ENCODE measurements at regions not wholly inside any gene's neighbourhood (a gene's known extent, or its start where the extent isn't known, plus 50 kb on each side); places are given as distances from the start of the nearest gene placed in this dataset.

- DNase-seq, result no peak
These were observed 263.4 kb downstream of the MRTFB start for GRCh38 chr16:14334366-14335080.

- peak in 1 of 2 experiments; percentile 5 for DNase-seq
These were observed 262.2 kb downstream of the MRTFB start for GRCh38 chr16:14333361-14333760.

GRCh38 chr16:14331020-14331419 is 259.9 kb downstream of the MRTFB start:
- DNase-seq, result no peak

- DNase-seq, result no peak
These were observed 258.7 kb downstream of the MRTFB start for GRCh38 chr16:14329727-14330350.

DNA sequence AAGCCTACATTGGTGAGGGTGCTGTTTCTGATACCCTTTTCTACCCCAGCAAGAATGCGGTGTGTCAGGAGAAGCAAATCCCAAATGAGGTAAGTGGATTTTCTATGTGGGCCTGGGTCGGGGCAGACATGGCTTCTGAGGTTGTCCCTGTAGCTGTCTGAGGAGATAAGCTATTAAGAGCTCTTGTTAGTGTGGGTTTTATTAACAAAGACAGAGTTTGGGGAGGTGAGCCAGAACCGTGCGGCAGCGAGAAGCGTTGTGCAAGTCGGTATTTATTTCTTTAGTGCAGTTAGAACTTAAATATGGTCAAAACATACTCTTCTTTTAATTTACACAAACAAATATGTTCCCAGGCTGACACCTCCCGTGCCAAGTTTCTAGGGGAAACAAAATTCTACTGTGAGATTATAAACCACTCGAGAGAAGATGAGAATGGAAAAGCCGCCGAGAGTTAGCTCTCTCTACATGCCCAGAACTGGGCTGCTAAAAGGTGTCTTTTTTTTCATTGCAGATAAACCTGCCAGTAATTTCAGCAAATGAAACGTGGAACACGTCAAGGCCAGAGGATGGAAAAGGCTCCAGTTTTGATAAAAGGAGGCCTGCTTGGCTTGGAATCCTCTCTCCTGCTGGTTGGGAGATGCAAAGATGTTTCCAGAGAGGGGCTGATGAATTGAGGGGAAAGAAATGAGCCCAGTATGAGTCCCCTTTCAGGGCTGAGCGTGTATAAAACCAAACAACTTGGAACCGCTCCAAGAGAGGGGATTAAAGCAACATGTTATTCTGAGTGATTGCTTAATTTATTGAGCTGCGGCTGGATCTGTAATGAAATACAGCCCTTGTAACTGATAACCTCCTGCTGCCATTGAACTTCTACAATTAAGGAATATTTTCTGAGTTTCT is 254.6 kb downstream of the MRTFB start:
- DNase-seq, result no peak

GRCh38 chr16:14324581-14324980 is 253.5 kb downstream of the MRTFB start:
- no peak for DNase-seq

DNA sequence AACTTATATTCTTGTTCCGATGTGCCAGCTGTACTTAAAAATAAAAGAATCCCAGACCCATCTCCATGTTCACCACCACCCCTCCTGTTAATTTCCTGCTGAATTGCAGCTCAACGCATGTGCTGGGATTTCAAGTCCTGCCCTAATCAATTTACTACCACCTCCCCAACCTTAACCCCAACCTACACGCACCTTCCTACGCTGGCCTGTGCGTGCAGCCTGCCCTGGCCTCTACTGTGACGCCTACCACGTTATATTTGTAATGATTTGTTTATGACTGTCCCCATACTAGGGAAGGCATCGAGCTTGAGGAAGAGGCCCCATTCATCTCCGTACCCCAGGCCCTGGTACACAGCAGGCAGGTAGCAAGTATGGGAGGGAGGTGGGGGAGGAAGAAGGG is 251.1 kb downstream of the MRTFB start:
- DNase-seq, result no peak

GRCh38 chr16:14321542-14321941 is 250.4 kb downstream of the MRTFB start:
- no peak for DNase-seq

DNA sequence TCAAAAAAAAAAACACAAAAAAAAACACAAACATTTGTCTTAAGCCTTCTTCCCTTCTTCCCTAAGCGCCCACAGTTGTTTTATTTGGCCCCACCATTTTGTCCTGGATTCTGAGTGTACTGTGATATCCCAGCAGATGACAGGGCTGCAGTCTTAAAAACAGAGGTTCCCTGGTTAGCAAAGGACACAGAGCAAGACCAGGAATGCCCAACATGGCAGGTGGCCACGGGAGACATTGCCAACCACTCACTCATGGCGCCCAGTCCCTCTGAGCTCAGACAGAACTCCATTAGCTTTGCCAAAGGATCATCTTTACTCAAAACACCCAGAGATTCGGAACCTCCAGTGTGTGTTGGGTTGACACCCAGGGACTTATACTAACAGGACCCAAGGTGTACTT is 249.3 kb downstream of the MRTFB start:
- no peak for DNase-seq

All from stimulated activated CD4-positive, alpha-beta T cell treated with anti-CD3 and anti-CD28 coated beads, Interleukin-4, amount 100 ng/mL, for 4 hours (primary cell).